H9 (cell line): ENCODE measurements at regions not wholly inside any gene's neighbourhood (a gene's known extent, or its start where the extent isn't known, plus 50 kb on each side); places are given as distances from the start of the nearest gene placed in this dataset.

ENCODE experiments used
- DNase-seq: peaks from one replicate; pipeline ENCODE4 v3.0.0-alpha.2; 2017
- H2AFZ ChIP-seq: one replicate; pipeline ENCODE4 v1.6.1; 2013; ENCODE audit warnings: mild to moderate bottlenecking, low read length, control low read depth, moderate library complexity
- H2AK5ac ChIP-seq: 2 replicates; pipeline ENCODE4 v1.6.1; 2013; ENCODE audit warnings: low read length, control low read depth, mixed read lengths; ENCODE audit not compliant: insufficient read length
- H2BK120ac ChIP-seq: one replicate; pipeline ENCODE4 v1.6.1; 2013; ENCODE audit warnings: low read depth, mild to moderate bottlenecking, low read length, control low read depth, inconsistent platforms; ENCODE audit not compliant: poor library complexity, severe bottlenecking
- H2BK12ac ChIP-seq: 2 replicates; pipeline ENCODE4 v1.6.1; 2013; ENCODE audit warnings: low read length, control low read depth, mixed read lengths, low read depth; ENCODE audit not compliant: insufficient read length
- H2BK15ac ChIP-seq: 2 replicates; pipeline ENCODE4 v1.6.1; 2013; ENCODE audit warnings: low read depth, low read length, control low read depth
- H2BK20ac ChIP-seq: one replicate; pipeline ENCODE4 v1.6.1; 2013; ENCODE audit warnings: low read depth, mild to moderate bottlenecking, low read length, control low read depth, inconsistent platforms; ENCODE audit not compliant: poor library complexity, severe bottlenecking
- H2BK5ac ChIP-seq: 2 replicates; pipeline ENCODE4 v1.6.1; 2013; ENCODE audit warnings: low read length, control low read depth, mixed read lengths; ENCODE audit not compliant: insufficient read length
- H3K14ac ChIP-seq: 2 replicates; pipeline ENCODE4 v1.6.1; 2013; ENCODE audit warnings: low read length, control low read depth; ENCODE audit not compliant: insufficient read depth
- H3K18ac ChIP-seq: 2 replicates; pipeline ENCODE4 v1.6.1; 2013; ENCODE audit warnings: low read depth, mild to moderate bottlenecking, mixed read lengths, low read length, control low read depth; ENCODE audit not compliant: insufficient read length
- H3K23ac ChIP-seq: 2 replicates; pipeline ENCODE4 v1.6.1; 2013; ENCODE audit warnings: low read length, control low read depth, mixed read lengths, low read depth; ENCODE audit not compliant: insufficient read length
- H3K23me2 ChIP-seq: 2 replicates; pipeline ENCODE4 v1.6.1; 2013; ENCODE audit warnings: low read depth, mild to moderate bottlenecking, mixed read lengths, low read length, control low read depth; ENCODE audit not compliant: insufficient read length, poor library complexity, severe bottlenecking
- H3K27ac ChIP-seq: 2 replicates; pipeline ENCODE4 v1.5.1; 2013; ENCODE audit warnings: low read length, control low read depth, mixed read lengths, low read depth; ENCODE audit not compliant: insufficient read length
- H3K27me3 ChIP-seq: 2 replicates; pipeline ENCODE4 v1.6.1; 2013; ENCODE audit warnings: low read length, control low read depth, inconsistent platforms; ENCODE audit not compliant: insufficient read depth
- H3K4ac ChIP-seq: 2 replicates; pipeline ENCODE4 v1.6.1; 2013; ENCODE audit warnings: low read depth, mild to moderate bottlenecking, control low read depth, inconsistent platforms, low read length, moderate library complexity
- H3K4me1 ChIP-seq: 2 replicates; pipeline ENCODE4 v1.6.1; 2013; ENCODE audit warnings: low read length, control low read depth, inconsistent platforms; ENCODE audit not compliant: insufficient read depth
- H3K4me2 ChIP-seq: 2 replicates; pipeline ENCODE4 v1.6.1; 2013; ENCODE audit warnings: low read length, control low read depth, mixed read lengths; ENCODE audit not compliant: insufficient read length, insufficient read depth
- H3K56ac ChIP-seq: 2 replicates; pipeline ENCODE4 v1.6.1; 2013; ENCODE audit warnings: low read depth, mild to moderate bottlenecking, mixed read lengths, low read length, control low read depth; ENCODE audit not compliant: insufficient read length
- H3K79me1 ChIP-seq: 2 replicates; pipeline ENCODE4 v1.6.1; 2013; ENCODE audit warnings: low read depth, mild to moderate bottlenecking, moderate library complexity, low read length, control low read depth, inconsistent platforms; ENCODE audit not compliant: insufficient read depth, poor library complexity, severe bottlenecking
- H3K79me2 ChIP-seq: 2 replicates; pipeline ENCODE4 v1.6.1; 2013; ENCODE audit warnings: low read length, control low read depth, inconsistent platforms; ENCODE audit not compliant: insufficient read depth
- H3K9ac ChIP-seq: 2 replicates; pipeline ENCODE4 v1.6.1; 2013; ENCODE audit warnings: low read length, control low read depth, mixed read lengths; ENCODE audit not compliant: insufficient read length; ENCODE audit errors: extremely low read depth
- H3K9me3 ChIP-seq: one replicate; pipeline ENCODE4 v1.6.1; 2013; ENCODE audit warnings: low read depth, low read length, inconsistent platforms; ENCODE audit not compliant: control insufficient read depth
- H3T11ph ChIP-seq: one replicate; pipeline ENCODE4 v1.6.1; 2013; ENCODE audit warnings: mild to moderate bottlenecking, low read length, control low read depth, inconsistent platforms
- H4K20me1 ChIP-seq: one replicate; pipeline ENCODE4 v1.6.1; 2013; ENCODE audit not compliant: control insufficient read depth, insufficient read length, insufficient read depth
- H4K5ac ChIP-seq: 2 replicates; pipeline ENCODE4 v1.6.1; 2013; ENCODE audit warnings: low read depth, mild to moderate bottlenecking, mixed read lengths, low read length, control low read depth; ENCODE audit not compliant: insufficient read length
- H4K8ac ChIP-seq: replicated peaks from 2 replicates; pipeline ENCODE4 v1.6.1; 2013; ENCODE audit warnings: low read length, control low read depth, mixed read lengths, low read depth; ENCODE audit not compliant: insufficient read length
- H4K91ac ChIP-seq: 2 replicates; pipeline ENCODE4 v1.6.1; 2013; ENCODE audit warnings: low read depth, mild to moderate bottlenecking, moderate library complexity, mixed read lengths, low read length, control low read depth; ENCODE audit not compliant: insufficient read length
- H3K27ac Mint-ChIP-seq, 3 experiments: 2 replicates in 2 of 3; 3 replicates in 1 of 3; pipeline ENCODE4 v1.8.0; 2020 to 2021; ENCODE audit warnings: mixed read lengths in 3 of 3, mild to moderate bottlenecking in 1 of 3, moderate library complexity in 1 of 3
- H3K27me3 Mint-ChIP-seq: 2 replicates; pipeline ENCODE4 v1.8.0; 2021; ENCODE audit warnings: low read depth, mild to moderate bottlenecking, moderate library complexity, mixed read lengths
- H3K36me3 Mint-ChIP-seq, 3 experiments: 2 replicates in 2 of 3; 3 replicates in 1 of 3; pipeline ENCODE4 v1.8.0; 2020 to 2021; ENCODE audit warnings: low read depth in 3 of 3, mixed read lengths in 3 of 3; ENCODE audit not compliant: insufficient read depth in 1 of 3
- H3K4me1 Mint-ChIP-seq, 2 experiments: 2 replicates each; pipeline ENCODE4 v1.8.0; 2020; ENCODE audit warnings: mixed read lengths in 2 of 2
- H3K4me3 Mint-ChIP-seq, 2 experiments: 2 replicates in 1 of 2; 3 replicates in 1 of 2; pipeline ENCODE4 v1.8.0; 2020 to 2021; ENCODE audit warnings: mild to moderate bottlenecking in 2 of 2, mixed read lengths in 2 of 2, moderate library complexity in 1 of 2
- H3K9me3 Mint-ChIP-seq, 2 experiments: 2 replicates in 1 of 2; 3 replicates in 1 of 2; pipeline ENCODE4 v1.8.0; 2020; ENCODE audit warnings: mild to moderate bottlenecking in 2 of 2, mixed read lengths in 2 of 2, moderate library complexity in 1 of 2
- WGBS: extraction: QIAGEN DNeasy Blood & Tissue Kit; methylation state at CpG from one replicate; pipeline ENCODE4 v1.1.7; 2013; ENCODE audit warnings: missing lambda C conversion rate, low lambda C conversion rate, mixed read lengths; ENCODE audit not compliant: insufficient read length; ENCODE audit errors: extremely low coverage; 5-methylcytosine and 5-hydroxymethylcytosine counted together
- TF ChIP-seq, protein P1 (sequence below): fragments of 200-600 bp; sonication (generic); conservative IDR thresholded peaks from 3 replicates; pipeline ENCODE4 v1.8.0; 2021; ENCODE audit warnings: antibody characterized with exemption, mild to moderate bottlenecking

DNA sequence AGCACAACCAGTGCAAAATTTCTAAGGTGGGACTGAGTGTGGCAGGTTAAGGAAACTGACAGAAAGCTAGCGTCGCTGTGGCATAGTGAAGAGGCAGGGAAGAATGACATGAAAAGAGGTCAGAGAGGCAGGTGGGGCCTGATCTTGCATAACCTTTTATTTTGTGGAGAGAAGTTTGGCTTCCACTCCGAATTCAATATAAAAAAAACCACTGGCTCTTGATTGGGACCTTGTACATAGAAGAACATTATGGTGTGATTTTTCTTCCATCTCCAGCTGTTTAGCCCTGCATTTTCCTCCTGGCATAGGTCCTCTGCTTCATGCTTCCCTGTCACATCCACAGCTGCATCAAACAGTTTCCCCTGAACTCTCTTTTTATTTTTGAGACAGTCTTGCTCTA lies 170.5 kb upstream of the MEOX2 start:
- Histone ChIP-seq H2BK120ac (no peak overlapping the region), H4K91ac (no peak overlapping the region), H3K79me1 (no peaks in the 10 kb centered on the region), H2BK12ac (no peak overlapping the region), H3K4ac (no peak overlapping the region), H3K56ac (no peak overlapping the region), H3K9me3 (no peaks in the 10 kb centered on the region), H2BK15ac (no peak overlapping the region), H3K79me2 (no peaks in the 10 kb centered on the region), H4K20me1 (no peaks in the 10 kb centered on the region), H2BK20ac (no peak overlapping the region), H4K5ac (no peak overlapping the region), H3K23ac (no peak overlapping the region), H3K9ac (no peak overlapping the region), H3K18ac (no peak overlapping the region), H3K27me3 (no peaks in the 10 kb centered on the region; the same call in 1 of the 2 replicates), H3K27ac (no peak overlapping the region), H3K14ac (no peak overlapping the region), H2AFZ (no peak overlapping the region), H3K4me1 (no peaks in the 10 kb centered on the region), H3K23me2 (no peaks in the 10 kb centered on the region), H2AK5ac (no peak overlapping the region), H4K8ac (no peak overlapping the region), H3K4me2 (no peak overlapping the region), H2BK5ac (no peak overlapping the region), H3T11ph (no peak overlapping the region)
- Mint-ChIP-seq H3K27me3 (no peaks in the 10 kb centered on the region), H3K36me3 (peaks cover 0 to 4% (median 0%) of the 10 kb centered on the region in 3 experiments; a peak in 1 of 7 replicates), H3K9me3 (peaks cover 2 to 3% of the 10 kb centered on the region in 2 experiments; a peak in 2 of 5 replicates), H3K27ac (no peak overlapping the region), H3K4me3 (no peak overlapping the region), H3K4me1 (peaks cover 10 to 11% of the 10 kb centered on the region in 2 experiments)
- TF ChIP-seq, protein P1, sequence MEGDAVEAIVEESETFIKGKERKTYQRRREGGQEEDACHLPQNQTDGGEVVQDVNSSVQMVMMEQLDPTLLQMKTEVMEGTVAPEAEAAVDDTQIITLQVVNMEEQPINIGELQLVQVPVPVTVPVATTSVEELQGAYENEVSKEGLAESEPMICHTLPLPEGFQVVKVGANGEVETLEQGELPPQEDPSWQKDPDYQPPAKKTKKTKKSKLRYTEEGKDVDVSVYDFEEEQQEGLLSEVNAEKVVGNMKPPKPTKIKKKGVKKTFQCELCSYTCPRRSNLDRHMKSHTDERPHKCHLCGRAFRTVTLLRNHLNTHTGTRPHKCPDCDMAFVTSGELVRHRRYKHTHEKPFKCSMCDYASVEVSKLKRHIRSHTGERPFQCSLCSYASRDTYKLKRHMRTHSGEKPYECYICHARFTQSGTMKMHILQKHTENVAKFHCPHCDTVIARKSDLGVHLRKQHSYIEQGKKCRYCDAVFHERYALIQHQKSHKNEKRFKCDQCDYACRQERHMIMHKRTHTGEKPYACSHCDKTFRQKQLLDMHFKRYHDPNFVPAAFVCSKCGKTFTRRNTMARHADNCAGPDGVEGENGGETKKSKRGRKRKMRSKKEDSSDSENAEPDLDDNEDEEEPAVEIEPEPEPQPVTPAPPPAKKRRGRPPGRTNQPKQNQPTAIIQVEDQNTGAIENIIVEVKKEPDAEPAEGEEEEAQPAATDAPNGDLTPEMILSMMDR = no peak
- no CpG with 5 or more reads among the region's 3 CpGs for WGBS
- no peak for DNase-seq
